GM23248 (cell line): ENCODE measurements at regions not wholly inside any gene's neighbourhood (a gene's known extent, or its start where the extent isn't known, plus 50 kb on each side); places are given as distances from the start of the nearest gene placed in this dataset.
"Not testable (repeated sequence)": the region's sequence is repeated elsewhere in the genome, so short reads cannot be mapped to it uniquely, and the experiment has no call there.

Source experiments
- EZH2 ChIP-seq: fragments of 200-600 bp; sonication (generic); IDR thresholded peaks from 2 replicates; pipeline ENCODE4 v1.6.1; 2018; ENCODE audit warnings: antibody characterized with exemption, mild to moderate bottlenecking; ENCODE audit not compliant: insufficient read depth, poor library complexity, severe bottlenecking
- EZH2phosphoT487 ChIP-seq: fragments of 200-600 bp; sonication (generic); IDR thresholded peaks from 2 replicates; pipeline ENCODE4 v1.6.1; 2018; ENCODE audit warnings: antibody characterized with exemption, moderate library complexity, mild to moderate bottlenecking, low read depth; ENCODE audit not compliant: insufficient read depth

DNA sequence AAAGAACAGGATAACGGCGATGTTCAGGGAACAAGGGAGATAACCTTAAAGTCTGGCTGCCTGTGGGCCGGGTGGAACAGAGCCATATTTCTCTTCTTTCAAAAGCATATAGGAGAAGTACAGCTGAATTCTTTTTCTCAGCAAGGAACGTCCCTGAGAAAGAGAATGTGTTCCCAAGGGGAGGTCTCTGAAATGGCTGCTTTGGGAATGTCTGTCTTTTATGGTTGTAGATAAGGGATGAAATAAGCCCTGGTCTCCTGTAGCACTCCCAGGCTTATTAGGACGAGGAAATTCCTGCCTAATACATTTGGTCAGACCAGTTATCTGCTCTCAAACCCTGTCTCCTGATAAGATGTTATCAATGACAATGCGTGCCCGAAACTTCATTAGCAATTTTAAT lies 490.5 kb downstream of the DMAC1 start:
- TF ChIP-seq EZH2, EZH2phosphoT487: not testable (repeated sequence)
